ENCODE measurements at regions not wholly inside any gene's neighbourhood (a gene's known extent, or its start where the extent isn't known, plus 50 kb on each side); places are given as distances from the start of the nearest gene placed in this dataset.
A peak's percentile ranks its signal among the peaks of the same experiment; 100 is the strongest.

GRCh38 chr14:22387776-22388241, 201.2 kb downstream of the DAD1 start:
- peak; percentile 50 for TF ChIP-seq CTCF (conservative IDR thresholded peaks at IDR 0.05)
- TF ChIP-seq ZFX (IDR thresholded peaks at IDR 0.05): no peak

Measured in C4-2B (cell line).